DND-41 (cell line): ENCODE measurements at regions not wholly inside any gene's neighbourhood (a gene's known extent, or its start where the extent isn't known, plus 50 kb on each side); places are given as distances from the start of the nearest gene placed in this dataset.

Source experiments
- CTCF ChIP-seq: IDR thresholded peaks from 2 replicates; pipeline ENCODE4 v1.5.1; 2012; ENCODE audit warnings: borderline replicate concordance, low read length, moderate library complexity, mild to moderate bottlenecking; ENCODE audit not compliant: poor library complexity, severe bottlenecking; ENCODE audit errors: extremely low read depth
- EZH2 ChIP-seq: IDR thresholded peaks from 3 replicates; pipeline ENCODE4 v1.6.1; 2012; ENCODE audit warnings: borderline replicate concordance, low read depth, mild to moderate bottlenecking, moderate library complexity, low read length, inconsistent platforms; ENCODE audit not compliant: severe bottlenecking

GRCh38 chrX:88991583-88992132 lies 244.6 kb downstream of the CPXCR1 start:
- TF ChIP-seq CTCF (no peak), EZH2 (no peak)
